ENCODE measurements at regions not wholly inside any gene's neighbourhood (a gene's known extent, or its start where the extent isn't known, plus 50 kb on each side); places are given as distances from the start of the nearest gene placed in this dataset.

DNA sequence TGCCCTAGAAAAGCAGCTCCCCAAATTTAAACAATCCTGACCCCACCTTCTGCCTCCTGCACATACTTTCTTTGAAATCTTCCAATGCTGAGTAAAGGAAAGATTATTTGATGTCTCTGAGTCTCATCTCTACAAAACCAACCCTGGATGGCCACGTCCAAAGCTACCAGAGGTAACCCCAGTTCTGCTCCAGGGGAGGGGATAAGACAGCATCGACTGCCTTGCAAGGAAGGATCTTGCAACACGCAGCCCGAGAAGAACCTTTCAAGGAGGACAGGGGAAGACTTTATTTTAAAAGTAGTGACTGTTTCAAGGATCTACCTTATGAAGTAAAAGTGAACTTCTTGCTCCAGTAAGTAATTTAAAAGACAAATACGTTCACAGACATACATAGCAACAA lies 66.5 kb upstream of the TMEM45B start:
- TF ChIP-seq, protein P1, sequence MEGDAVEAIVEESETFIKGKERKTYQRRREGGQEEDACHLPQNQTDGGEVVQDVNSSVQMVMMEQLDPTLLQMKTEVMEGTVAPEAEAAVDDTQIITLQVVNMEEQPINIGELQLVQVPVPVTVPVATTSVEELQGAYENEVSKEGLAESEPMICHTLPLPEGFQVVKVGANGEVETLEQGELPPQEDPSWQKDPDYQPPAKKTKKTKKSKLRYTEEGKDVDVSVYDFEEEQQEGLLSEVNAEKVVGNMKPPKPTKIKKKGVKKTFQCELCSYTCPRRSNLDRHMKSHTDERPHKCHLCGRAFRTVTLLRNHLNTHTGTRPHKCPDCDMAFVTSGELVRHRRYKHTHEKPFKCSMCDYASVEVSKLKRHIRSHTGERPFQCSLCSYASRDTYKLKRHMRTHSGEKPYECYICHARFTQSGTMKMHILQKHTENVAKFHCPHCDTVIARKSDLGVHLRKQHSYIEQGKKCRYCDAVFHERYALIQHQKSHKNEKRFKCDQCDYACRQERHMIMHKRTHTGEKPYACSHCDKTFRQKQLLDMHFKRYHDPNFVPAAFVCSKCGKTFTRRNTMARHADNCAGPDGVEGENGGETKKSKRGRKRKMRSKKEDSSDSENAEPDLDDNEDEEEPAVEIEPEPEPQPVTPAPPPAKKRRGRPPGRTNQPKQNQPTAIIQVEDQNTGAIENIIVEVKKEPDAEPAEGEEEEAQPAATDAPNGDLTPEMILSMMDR (IDR thresholded peaks at IDR 0.05), result no peak
- TF ChIP-seq, protein P2, sequence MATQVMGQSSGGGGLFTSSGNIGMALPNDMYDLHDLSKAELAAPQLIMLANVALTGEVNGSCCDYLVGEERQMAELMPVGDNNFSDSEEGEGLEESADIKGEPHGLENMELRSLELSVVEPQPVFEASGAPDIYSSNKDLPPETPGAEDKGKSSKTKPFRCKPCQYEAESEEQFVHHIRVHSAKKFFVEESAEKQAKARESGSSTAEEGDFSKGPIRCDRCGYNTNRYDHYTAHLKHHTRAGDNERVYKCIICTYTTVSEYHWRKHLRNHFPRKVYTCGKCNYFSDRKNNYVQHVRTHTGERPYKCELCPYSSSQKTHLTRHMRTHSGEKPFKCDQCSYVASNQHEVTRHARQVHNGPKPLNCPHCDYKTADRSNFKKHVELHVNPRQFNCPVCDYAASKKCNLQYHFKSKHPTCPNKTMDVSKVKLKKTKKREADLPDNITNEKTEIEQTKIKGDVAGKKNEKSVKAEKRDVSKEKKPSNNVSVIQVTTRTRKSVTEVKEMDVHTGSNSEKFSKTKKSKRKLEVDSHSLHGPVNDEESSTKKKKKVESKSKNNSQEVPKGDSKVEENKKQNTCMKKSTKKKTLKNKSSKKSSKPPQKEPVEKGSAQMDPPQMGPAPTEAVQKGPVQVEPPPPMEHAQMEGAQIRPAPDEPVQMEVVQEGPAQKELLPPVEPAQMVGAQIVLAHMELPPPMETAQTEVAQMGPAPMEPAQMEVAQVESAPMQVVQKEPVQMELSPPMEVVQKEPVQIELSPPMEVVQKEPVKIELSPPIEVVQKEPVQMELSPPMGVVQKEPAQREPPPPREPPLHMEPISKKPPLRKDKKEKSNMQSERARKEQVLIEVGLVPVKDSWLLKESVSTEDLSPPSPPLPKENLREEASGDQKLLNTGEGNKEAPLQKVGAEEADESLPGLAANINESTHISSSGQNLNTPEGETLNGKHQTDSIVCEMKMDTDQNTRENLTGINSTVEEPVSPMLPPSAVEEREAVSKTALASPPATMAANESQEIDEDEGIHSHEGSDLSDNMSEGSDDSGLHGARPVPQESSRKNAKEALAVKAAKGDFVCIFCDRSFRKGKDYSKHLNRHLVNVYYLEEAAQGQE (IDR thresholded peaks at IDR 0.05), result no peak
- no peak for TF ChIP-seq JUN (IDR thresholded peaks at IDR 0.05)
- TF ChIP-seq KDM5A (IDR thresholded peaks at IDR 0.05), result no peak
- TF ChIP-seq, protein P3, sequence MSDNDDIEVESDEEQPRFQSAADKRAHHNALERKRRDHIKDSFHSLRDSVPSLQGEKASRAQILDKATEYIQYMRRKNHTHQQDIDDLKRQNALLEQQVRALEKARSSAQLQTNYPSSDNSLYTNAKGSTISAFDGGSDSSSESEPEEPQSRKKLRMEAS (IDR thresholded peaks at IDR 0.05), result no peak
- TF ChIP-seq RAD21 (conservative IDR thresholded peaks at IDR 0.05 in 1 of 2, IDR thresholded peaks at IDR 0.05 in 1 of 2), result no peak
- TF ChIP-seq JUNB (IDR thresholded peaks at IDR 0.05), result no peak
- no peak for TF ChIP-seq ZSCAN20 (CRISPR knock-in tag; IDR thresholded peaks at IDR 0.05)
- TF ChIP-seq RFX5 (IDR thresholded peaks at IDR 0.05), result no peak
- no peak for TF ChIP-seq EP300 (IDR thresholded peaks at IDR 0.05)
- TF ChIP-seq RCOR1 (IDR thresholded peaks at IDR 0.05; ENCODE audit: low read depth, low read length), result no peak

All from A549 (cell line).